HG03175 (cell line): ENCODE measurements at regions not wholly inside any gene's neighbourhood (a gene's known extent, or its start where the extent isn't known, plus 50 kb on each side); places are given as distances from the start of the nearest gene placed in this dataset.

Experiments used
- ATAC-seq: cut with Tn5 transposase; IDR thresholded peaks from one replicate; pipeline ENCODE4 v1.9.1; 2021; ENCODE audit warnings: mild to moderate bottlenecking, moderate library complexity; ENCODE audit not compliant: unreplicated experiment

GRCh38 chr2:37780387-37780676 lies 108.9 kb upstream of the CDC42EP3 start:
- ATAC-seq, result no peak

DNA sequence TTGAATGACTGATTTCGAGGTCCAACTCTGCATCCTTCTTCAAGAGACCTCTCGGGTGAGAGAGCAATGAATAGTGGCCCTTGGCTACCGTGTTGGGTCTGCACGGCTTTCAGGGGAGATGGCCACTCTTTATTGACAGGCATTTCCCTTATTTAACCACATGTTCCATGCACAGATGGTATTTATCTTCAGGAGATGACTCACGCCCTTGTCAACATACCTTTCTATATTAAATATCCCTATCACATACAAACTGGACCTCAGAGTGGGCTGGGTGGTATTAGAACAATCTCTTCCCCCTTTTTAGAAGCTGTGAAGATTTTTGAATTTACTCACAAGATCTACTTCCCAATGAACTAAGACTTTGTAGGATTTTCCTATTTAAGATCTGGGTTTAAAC lies 109.6 kb upstream of the CDC42EP3 start:
- ATAC-seq, result no peak

- no peak for ATAC-seq
Measured at GRCh38 chr2:37782155-37782673, 110.8 kb upstream of the CDC42EP3 start.

- no peak for ATAC-seq
Measured at GRCh38 chr2:37782721-37783371, 111.4 kb upstream of the CDC42EP3 start.

DNA sequence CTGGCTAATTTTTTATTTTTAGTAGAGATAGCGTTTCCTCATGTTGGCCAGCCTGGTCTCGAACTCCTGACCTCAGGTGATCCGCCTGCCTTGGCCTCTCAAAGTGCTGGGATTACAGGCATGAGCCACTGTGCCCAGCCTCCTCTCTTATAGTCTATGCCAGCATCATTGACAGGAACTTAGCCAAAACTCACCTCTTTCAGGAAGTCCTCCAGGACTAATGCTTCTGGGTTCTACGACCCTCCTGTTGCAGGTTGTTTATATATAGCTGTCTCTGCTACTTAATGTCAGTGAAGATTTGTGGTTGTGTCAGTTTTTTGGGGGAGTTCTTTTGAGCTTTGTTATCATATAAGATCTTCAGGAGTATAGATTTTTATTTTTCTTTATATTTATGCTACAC lies 112.1 kb upstream of the CDC42EP3 start:
- no peak for ATAC-seq

DNA sequence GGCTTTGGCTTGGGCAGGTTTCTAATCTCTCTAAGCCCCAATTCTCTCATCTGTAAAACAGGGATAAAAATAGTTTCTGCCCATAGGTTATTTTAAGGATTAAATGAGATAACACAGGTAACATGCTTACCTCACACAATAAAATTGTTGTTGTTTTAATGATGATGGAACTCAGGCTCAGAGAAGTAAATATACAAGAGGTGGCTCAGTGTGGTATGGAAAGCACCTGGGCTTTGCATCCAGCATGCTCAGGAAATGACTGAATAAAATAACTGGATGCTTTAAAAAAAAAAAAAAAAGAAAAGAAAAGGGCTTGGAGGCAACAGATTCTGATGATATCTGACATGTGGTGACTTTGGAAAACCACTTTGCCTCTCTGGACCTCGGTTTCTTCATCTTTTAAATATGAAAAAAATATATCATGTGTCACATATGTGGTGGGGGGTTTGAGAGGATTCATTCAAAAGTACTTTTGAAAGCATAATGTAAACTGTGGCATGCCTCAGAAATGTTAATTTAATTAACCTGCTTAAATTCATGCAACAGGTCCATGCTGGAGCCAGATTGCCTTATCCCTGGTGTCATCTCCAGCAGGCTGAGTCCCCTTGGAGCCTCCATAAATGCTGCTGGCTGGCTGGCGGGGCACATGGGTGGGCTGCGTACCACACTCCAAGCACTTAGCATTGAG lies 112.8 kb upstream of the CDC42EP3 start:
- ATAC-seq, result no peak

DNA sequence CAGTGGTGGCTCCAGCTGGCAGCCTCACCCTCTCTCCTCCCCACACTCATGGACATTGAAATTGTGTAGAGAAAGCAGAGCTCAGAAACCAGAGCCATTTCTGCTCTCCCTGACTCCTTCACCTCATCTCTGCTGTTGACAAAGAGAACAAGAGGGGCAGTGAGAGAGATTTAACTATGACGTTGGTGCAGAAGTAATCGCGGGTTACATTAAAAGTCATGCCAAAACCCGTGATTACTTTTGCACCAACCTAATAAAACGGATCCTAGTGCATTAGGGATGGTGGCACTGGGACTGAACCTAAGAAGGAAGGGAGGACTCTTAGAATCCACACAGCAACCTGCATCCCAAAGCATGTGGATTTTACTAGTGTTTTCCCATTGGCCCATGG lies 113.3 kb upstream of the CDC42EP3 start:
- no peak for ATAC-seq

DNA sequence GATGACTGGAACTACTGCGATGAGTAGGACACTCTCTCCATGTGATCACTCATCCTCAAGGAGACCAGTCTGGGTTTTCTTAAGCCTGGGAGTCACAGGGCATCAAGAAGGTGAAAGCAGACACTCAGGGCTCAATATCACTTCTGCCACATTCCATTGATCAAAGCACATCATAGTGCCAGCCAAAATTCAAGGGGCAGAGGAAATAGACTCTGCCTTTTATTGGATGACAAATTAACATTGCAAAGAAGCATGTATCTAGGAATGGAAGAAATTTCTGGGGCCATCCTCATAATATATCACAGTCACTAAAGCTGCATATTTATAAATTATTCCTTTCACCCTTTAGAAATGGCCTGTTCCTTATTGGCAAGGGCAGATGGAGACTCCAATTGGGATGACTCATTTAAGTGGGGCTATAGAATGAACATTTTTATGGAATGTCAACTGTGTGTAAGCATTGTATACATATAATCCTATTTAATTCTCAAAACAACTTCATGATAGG lies 114.8 kb upstream of the CDC42EP3 start:
- no peak for ATAC-seq

DNA sequence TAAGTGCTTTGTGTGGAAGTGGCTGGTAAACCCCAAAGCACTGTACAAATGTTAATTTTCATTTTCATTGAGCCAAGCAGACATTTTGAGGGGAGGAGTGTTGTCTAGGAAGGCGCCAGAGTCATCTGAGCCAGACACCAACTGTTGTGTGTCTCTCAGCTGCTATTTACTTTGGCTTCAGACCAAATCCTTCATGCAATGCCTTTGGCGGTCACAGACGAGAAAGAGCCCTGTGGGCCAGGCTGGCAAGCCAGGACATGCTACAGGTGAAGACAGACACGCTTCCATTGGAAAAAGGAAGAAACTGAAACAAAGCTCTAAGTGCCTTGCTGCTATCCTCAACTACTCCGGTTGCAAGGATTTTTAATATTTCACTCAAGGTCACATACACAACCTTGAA lies 115.4 kb upstream of the CDC42EP3 start:
- ATAC-seq, result no peak

DNA sequence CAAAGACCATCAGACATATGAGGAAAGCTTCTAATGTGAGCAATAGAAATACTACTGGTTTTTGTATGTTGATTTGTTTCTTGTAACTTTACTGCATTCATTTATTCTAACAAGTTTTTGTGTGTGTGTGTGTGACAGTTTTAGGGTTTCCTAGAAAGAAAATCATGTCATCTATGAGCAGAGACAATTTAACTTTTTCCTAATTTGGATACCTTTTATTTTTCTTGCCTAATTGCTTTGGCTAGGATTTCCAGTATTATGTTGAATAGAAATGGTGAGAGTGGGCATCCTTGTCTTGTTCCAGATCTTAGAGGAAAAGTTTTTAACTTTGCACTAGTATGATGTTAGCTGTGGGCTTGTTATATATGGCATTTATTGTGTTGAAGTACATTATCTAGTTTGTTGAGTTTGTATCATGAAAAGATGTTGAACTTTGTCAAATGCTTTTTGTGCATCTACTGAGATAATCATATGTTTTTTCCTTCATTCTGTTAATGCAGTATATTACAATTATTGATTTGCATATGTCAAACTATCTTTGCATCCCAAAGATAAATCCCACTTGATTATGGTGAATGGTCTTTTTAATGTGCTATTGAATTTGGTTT lies 117.3 kb upstream of the CDC42EP3 start:
- no peak for ATAC-seq

DNA sequence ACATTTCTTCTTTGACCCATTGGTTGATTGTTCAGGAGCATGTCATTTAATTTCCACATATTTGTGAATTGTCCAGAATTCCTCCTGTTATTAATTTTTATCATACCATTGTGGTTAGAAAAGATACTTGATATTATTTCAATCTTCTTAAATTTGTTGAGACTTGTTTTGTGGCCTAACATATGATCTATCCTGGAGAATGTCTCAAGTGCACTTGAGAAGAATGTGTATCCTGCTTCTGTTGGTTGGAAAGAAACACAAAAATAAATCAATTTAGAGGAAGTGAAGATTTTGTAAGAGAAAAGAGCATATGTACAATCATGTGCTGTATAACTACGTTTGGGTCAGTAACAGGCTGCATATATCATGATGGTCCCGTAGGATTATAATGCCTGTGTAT lies 118.6 kb upstream of the CDC42EP3 start:
- no peak for ATAC-seq

GRCh38 chr2:37790462-37790861 lies 119.0 kb upstream of the CDC42EP3 start:
- ATAC-seq, result no peak

- no peak for ATAC-seq
Measured at GRCh38 chr2:37792366-37792765, 120.9 kb upstream of the CDC42EP3 start.

DNA sequence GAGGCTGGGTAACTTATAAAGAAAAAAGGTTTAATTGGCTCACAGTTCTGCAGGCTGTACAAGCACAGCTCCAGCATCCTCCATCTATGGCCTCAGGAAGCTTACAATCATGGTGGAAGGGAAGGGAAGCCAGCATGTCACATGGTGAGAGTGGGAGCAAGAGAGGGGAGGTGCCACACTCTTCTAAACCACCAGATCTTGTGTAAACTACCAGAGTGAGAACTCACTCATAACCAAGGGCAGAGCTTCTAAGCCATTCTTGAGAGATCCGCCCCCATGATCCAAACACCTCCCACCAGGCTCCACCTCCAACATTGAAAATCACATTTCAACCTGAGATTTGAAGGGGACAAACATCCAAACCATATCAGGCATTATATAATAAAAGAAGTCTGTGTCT lies 121.6 kb upstream of the CDC42EP3 start:
- ATAC-seq, result no peak

DNA sequence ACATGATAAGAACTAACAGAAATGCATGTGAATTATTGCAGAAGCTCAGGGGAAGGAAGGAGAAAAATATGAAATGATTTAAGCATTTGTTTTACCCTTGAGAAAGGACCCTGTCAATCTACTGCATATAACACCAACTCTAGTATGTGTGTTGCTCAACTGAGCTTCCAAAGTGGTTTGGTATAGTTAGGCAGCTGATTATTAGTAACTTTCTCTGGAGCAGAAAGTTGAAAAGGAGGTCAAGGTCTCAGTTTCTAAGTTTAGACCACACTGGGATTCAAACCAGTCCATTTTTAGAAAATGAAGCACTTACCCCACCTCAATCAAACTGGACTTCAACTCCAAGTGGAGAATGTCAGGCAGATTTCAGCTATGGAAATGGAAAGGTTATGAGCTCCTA lies 123.3 kb upstream of the CDC42EP3 start:
- no peak for ATAC-seq

DNA sequence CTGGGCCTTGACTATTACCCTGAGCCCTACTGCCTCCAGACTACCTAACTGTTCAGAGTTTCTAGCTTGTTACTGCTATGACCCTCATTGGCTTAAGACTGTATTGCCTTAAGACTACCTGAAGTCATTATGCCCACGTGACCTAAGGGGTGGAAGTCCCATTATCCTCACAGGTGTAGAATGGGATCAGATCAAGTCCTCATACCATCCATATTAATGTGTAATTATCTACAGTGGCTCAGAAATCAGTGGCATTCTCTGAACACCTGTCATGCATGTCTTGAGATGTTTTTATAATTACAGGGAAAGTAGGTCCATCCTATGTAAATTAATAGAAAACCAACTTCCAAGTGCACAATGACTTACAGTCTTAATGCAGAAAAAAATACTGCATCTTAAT lies 124.0 kb upstream of the CDC42EP3 start:
- no peak for ATAC-seq

- no peak for ATAC-seq
Measured at GRCh38 chr2:37795938-37796337, 124.5 kb upstream of the CDC42EP3 start.

DNA sequence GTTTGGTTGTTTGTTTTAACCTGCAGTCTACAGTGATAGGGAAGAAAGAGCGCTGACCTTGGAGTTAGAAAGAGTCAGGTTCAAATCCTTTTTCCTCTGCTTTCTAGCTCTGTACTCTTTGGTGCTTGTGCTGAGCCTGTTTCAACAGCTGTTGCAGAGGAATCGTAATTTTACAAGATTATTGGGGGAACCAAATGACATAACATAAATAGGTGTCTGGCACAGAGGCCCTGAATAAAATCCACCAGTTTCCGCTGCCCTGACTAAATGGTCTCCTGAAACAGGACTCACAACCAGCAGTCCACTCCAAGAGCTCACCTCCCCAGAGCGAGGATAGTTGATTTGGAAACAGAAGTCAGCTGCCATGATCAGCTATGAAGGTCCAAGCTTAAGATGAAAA lies 125.0 kb upstream of the CDC42EP3 start:
- no peak for ATAC-seq

GRCh38 chr2:37797081-37797480 lies 125.6 kb upstream of the CDC42EP3 start:
- ATAC-seq, result no peak

GRCh38 chr2:37798315-37799005 lies 126.6 kb upstream of the RMDN2 start:
- ATAC-seq, result no peak

GRCh38 chr2:37800176-37800858 lies 124.8 kb upstream of the RMDN2 start:
- ATAC-seq, result no peak
